HL-60 (cell line): ENCODE measurements at regions not wholly inside any gene's neighbourhood (a gene's known extent, or its start where the extent isn't known, plus 50 kb on each side); places are given as distances from the start of the nearest gene placed in this dataset.

Experiments used
- DNase-seq, 2 experiments: peaks; one replicate each; pipeline ENCODE4 v3.0.0-alpha.2; 2010 to 2020; ENCODE audit warnings: low read depth in 1 of 2, low spot score in 1 of 2
- H3K27ac ChIP-seq: fragments of 250-450 bp; sonication (Bioruptor Pico); replicated peaks from 2 replicates; pipeline ENCODE4 v1.5.1; 2020; ENCODE audit warnings: mild to moderate bottlenecking, moderate library complexity
- H3K27me3 ChIP-seq: fragments of 250-450 bp; sonication (Bioruptor Pico); 2 replicates; pipeline ENCODE4 v1.5.1; 2021; ENCODE audit warnings: mild to moderate bottlenecking, moderate library complexity; ENCODE audit not compliant: insufficient read depth, poor library complexity, severe bottlenecking
- H3K4me3 ChIP-seq: replicated peaks from 2 replicates; pipeline ENCODE4 v1.5.1; 2011; ENCODE audit warnings: mild to moderate bottlenecking, control low read depth, low read length; ENCODE audit not compliant: insufficient read depth
- CTCF ChIP-seq: IDR thresholded peaks from one replicate; pipeline ENCODE4 v1.5.1; 2011; ENCODE audit warnings: low read length, control low read depth, inconsistent platforms; ENCODE audit not compliant: insufficient read depth
- GABPA ChIP-seq: IDR thresholded peaks from 2 replicates; pipeline ENCODE4 v1.6.1; 2012; ENCODE audit warnings: low read depth
- POLR2AphosphoS5 ChIP-seq: IDR thresholded peaks from 2 replicates; pipeline ENCODE4 v1.6.1; 2012; ENCODE audit warnings: low read depth
- REST ChIP-seq: IDR thresholded peaks from 2 replicates; pipeline ENCODE4 v1.6.1; 2012; ENCODE audit warnings: low read depth; ENCODE audit not compliant: insufficient replicate concordance
- SPI1 ChIP-seq: IDR thresholded peaks from 2 replicates; pipeline ENCODE4 v1.6.1; 2012; ENCODE audit warnings: low read depth, mild to moderate bottlenecking, borderline replicate concordance

GRCh38 chr6:11345536-11345935, 113.1 kb upstream of the NEDD9 start:
- TF ChIP-seq SPI1: no peak
- TF ChIP-seq POLR2AphosphoS5: no peak
- no peak for TF ChIP-seq REST
- Histone ChIP-seq H3K27me3 (no peaks in the 10 kb centered on the region), H3K4me3 (no peak overlapping the region)

GRCh38 chr6:11343963-11344723, 111.7 kb upstream of the NEDD9 start:
- TF ChIP-seq SPI1: no peak
- DNase-seq: no peak
- Histone ChIP-seq H3K27me3 (no peaks in the 10 kb centered on the region), H3K4me3 (no peak overlapping the region), H3K27ac (no peak overlapping the region)

More at GRCh38 chr6:11345536-11345935, 113.1 kb upstream of the NEDD9 start:
- no peak overlapping the region for H3K27ac ChIP-seq
- no peak for DNase-seq

- Histone ChIP-seq H3K27ac (no peak overlapping the region), H3K4me3 (no peak overlapping the region), H3K27me3 (no peaks in the 10 kb centered on the region)
- DNase-seq: no peak
- TF ChIP-seq SPI1 (no peak), CTCF (no peak), REST (no peak), GABPA (no peak)
Measured at GRCh38 chr6:11341867-11342266, 109.4 kb upstream of the NEDD9 start.

- no peak for DNase-seq
- TF ChIP-seq POLR2AphosphoS5 (no peak), SPI1 (no peak), CTCF (no peak), REST (no peak)
- H3K27ac ChIP-seq: no peak overlapping the region
- H3K27me3 ChIP-seq: no peaks in the 10 kb centered on the region
- H3K4me3 ChIP-seq: no peak overlapping the region
Measured at GRCh38 chr6:11341303-11341702, 108.8 kb upstream of the NEDD9 start.
